Endothelial cell (in vitro differentiated cells): ENCODE measurements at regions not wholly inside any gene's neighbourhood (a gene's known extent, or its start where the extent isn't known, plus 50 kb on each side); places are given as distances from the start of the nearest gene placed in this dataset.

ENCODE experiments used
- DNase-seq: peaks from one replicate; pipeline ENCODE4 v3.0.0; 2021; ENCODE audit warnings: low spot score
- H3K27ac Mint-ChIP-seq: one replicate; pipeline ENCODE4 v1.8.0; 2021; ENCODE audit warnings: mixed read lengths, inconsistent platforms; ENCODE audit not compliant: unreplicated experiment
- H3K27me3 Mint-ChIP-seq: one replicate; pipeline ENCODE4 v1.8.0; 2021; ENCODE audit warnings: mild to moderate bottlenecking, moderate library complexity, mixed read lengths, inconsistent platforms; ENCODE audit not compliant: unreplicated experiment
- H3K36me3 Mint-ChIP-seq: one replicate; pipeline ENCODE4 v1.8.0; 2021; ENCODE audit warnings: mild to moderate bottlenecking, low read depth, mixed read lengths, inconsistent platforms; ENCODE audit not compliant: unreplicated experiment
- H3K4me1 Mint-ChIP-seq: one replicate; pipeline ENCODE4 v1.8.0; 2021; ENCODE audit warnings: mild to moderate bottlenecking, mixed read lengths, inconsistent platforms; ENCODE audit not compliant: unreplicated experiment
- H3K4me3 Mint-ChIP-seq: one replicate; pipeline ENCODE4 v1.8.0; 2021; ENCODE audit warnings: mild to moderate bottlenecking, mixed read lengths, inconsistent platforms; ENCODE audit not compliant: unreplicated experiment
- H3K9me3 Mint-ChIP-seq: one replicate; pipeline ENCODE4 v1.8.0; 2021; ENCODE audit warnings: mixed read lengths, inconsistent platforms; ENCODE audit not compliant: unreplicated experiment
- TF ChIP-seq, protein P1 (sequence below): fragments of 200-600 bp; sonication (generic); IDR thresholded peaks from one replicate; pipeline ENCODE4 v1.5.0; 2021; ENCODE audit warnings: antibody characterized with exemption; ENCODE audit not compliant: unreplicated experiment

DNA sequence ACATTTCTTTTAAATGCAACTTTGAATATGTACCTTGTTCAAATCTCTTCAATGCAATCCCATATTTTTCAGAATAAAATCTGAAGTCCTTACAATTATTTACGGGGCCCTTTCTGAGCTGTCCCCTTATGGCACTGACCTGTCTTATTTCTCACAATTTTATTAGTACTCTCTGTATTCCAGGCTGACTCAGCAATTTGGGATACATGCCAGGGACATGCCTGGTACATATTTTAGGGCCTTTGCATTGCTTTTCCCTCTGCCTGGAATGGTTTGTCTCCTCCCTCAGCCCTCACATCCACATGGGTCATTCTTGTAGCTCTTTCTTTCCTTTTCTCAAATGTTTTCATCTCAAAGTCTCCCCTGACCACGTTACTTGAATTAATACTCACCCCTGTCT lies 172.2 kb upstream of the TECRL start:
- Mint-ChIP-seq H3K27ac (no peak overlapping the region), H3K4me1 (peaks cover 6% of the 10 kb centered on the region), H3K4me3 (no peak overlapping the region), H3K36me3 (no peaks in the 10 kb centered on the region), H3K27me3 (no peaks in the 10 kb centered on the region), H3K9me3 (no peaks in the 10 kb centered on the region)
- TF ChIP-seq, protein P1, sequence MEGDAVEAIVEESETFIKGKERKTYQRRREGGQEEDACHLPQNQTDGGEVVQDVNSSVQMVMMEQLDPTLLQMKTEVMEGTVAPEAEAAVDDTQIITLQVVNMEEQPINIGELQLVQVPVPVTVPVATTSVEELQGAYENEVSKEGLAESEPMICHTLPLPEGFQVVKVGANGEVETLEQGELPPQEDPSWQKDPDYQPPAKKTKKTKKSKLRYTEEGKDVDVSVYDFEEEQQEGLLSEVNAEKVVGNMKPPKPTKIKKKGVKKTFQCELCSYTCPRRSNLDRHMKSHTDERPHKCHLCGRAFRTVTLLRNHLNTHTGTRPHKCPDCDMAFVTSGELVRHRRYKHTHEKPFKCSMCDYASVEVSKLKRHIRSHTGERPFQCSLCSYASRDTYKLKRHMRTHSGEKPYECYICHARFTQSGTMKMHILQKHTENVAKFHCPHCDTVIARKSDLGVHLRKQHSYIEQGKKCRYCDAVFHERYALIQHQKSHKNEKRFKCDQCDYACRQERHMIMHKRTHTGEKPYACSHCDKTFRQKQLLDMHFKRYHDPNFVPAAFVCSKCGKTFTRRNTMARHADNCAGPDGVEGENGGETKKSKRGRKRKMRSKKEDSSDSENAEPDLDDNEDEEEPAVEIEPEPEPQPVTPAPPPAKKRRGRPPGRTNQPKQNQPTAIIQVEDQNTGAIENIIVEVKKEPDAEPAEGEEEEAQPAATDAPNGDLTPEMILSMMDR, result no peak
- DNase-seq, result no peak

DNA sequence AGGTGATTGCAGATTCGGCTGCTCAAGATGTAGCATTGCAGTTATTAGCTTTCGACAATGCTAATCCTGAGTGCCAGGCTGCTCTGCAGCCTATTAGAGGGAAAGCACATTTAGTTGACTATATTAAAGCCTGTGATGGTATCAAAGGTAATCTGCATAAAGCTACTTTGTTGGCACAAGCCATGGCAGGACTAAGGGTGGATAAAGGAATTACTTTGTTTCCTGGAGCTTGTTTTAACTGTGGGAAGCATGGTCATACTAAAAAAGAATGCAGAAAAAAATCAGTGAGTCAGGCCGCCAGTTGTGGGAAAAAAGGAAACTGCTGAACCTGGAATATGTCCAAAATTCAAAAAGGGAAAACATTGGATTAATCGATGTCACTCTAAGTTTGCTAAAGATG lies 154.9 kb upstream of the TECRL start:
- Mint-ChIP-seq H3K4me3 (no peak overlapping the region), H3K27me3 (no peaks in the 10 kb centered on the region), H3K36me3 (no peaks in the 10 kb centered on the region), H3K9me3 (no peaks in the 10 kb centered on the region), H3K4me1 (peaks cover 5% of the 10 kb centered on the region), H3K27ac (no peak overlapping the region)
- TF ChIP-seq, protein P1, result no peak
- no peak for DNase-seq

DNA sequence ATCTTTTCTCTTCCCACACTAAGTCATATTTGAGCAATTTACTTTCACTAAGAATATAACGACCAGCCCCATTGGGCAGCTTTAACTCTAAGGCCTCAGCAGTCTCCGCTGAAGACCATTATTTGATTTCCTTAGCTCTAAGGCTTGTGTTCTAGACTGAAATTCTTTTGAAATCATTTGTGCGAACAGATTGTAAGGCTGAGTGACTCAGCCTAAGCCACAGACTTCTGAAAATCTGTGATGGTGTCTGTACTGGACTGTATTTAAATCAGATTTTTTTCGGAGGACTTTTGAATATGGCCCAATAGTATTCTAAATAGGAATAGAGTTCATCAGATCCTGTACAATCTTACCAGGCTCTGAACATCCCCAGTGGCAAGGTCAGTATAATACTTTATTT lies 150.3 kb upstream of the TECRL start:
- Mint-ChIP-seq H3K4me3 (no peak overlapping the region), H3K4me1 (peaks cover 4% of the 10 kb centered on the region), H3K9me3 (no peaks in the 10 kb centered on the region), H3K27me3 (no peaks in the 10 kb centered on the region), H3K27ac (no peak overlapping the region), H3K36me3 (no peaks in the 10 kb centered on the region)
- no peak for DNase-seq
- TF ChIP-seq, protein P1, result no peak

DNA sequence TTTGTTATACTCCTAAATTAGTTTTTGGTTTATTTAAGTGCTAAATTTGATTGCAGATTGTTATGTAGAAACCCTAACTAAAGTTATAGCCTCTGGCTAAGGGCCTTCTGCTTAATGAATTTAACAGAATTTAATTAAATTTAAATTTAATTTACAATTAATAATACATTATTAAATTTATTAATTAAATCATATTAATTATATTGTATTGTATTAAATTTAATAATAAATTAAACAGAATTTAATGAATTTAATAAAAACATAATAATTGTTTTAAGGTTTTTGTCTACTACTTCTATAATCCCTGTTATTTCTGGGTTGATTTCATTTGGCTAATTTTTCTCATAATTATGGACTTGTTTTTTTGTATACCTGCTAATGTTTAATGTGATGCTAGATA lies 141.9 kb upstream of the TECRL start:
- Mint-ChIP-seq H3K27ac (no peak overlapping the region), H3K9me3 (no peaks in the 10 kb centered on the region), H3K36me3 (no peaks in the 10 kb centered on the region), H3K4me3 (no peak overlapping the region), H3K27me3 (no peaks in the 10 kb centered on the region), H3K4me1 (no peaks in the 10 kb centered on the region)
- TF ChIP-seq, protein P1, result no peak
- no peak for DNase-seq

DNA sequence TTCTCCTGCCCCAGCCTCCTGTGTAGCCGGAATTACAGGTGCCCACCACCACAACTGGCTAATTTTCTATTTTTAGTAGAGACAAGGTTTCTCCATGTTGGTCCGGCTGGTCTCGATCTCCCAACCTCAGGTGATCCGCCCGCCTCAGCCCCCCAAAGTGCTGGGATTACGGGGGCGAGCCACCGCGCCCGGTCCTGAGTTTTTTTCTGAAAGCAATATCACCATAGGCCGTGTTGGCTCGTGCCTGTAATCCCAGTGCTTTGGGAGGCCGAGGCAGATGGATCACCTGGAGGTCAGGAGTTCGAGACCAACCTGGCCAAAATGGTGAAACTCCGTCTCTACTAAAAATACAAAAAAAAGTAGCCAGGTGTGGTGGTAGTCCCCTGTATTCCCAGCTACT lies 136.3 kb upstream of the TECRL start:
- H3K36me3 Mint-ChIP-seq, result no peaks in the 10 kb centered on the region
- H3K4me1 Mint-ChIP-seq, result no peaks in the 10 kb centered on the region
- TF ChIP-seq, protein P1, result no peak
- no peak overlapping the region for H3K27ac Mint-ChIP-seq
- no peaks in the 10 kb centered on the region for H3K9me3 Mint-ChIP-seq
- DNase-seq, result no peak
- H3K4me3 Mint-ChIP-seq, result no peak overlapping the region
- H3K27me3 Mint-ChIP-seq, result no peaks in the 10 kb centered on the region
